ENCODE measurements at regions not wholly inside any gene's neighbourhood (a gene's known extent, or its start where the extent isn't known, plus 50 kb on each side); places are given as distances from the start of the nearest gene placed in this dataset.

DNA sequence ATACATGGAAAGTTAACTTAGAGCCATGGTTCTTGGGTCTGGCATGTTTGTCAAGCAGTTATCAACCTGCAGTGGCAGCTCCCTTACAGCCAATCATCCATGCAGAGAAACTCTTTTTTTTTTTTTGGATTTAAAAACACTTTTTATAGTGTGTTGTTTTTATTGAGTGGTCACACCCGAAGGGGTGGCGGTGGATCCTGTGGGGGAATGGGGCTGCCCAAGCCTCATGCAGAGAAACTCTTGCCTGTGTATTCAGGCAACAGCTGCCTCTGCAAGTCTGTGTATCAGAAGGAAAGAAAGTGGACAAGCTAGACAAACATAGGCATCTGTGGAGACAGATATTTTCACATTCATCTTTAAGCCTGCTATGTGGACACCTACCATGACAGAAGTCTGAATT lies 104.8 kb downstream of the GLUL start:
- no peaks in the 10 kb centered on the region for H3K79me2 ChIP-seq (ENCODE audit: control insufficient read depth, insufficient read depth, low read length)
- peaks cover 9 to 28% of the 10 kb centered on the region in 2 experiments for H3K4me1 ChIP-seq (replicated peaks in 1 of 2; ENCODE audit: control insufficient read depth in 2 of 2, insufficient read depth in 2 of 2, low read length in 2 of 2)
- no peak overlapping the region for H3K4me3 ChIP-seq
- no TSS peak for BruUV-seq (replicated peaks)
- H3K4me2 ChIP-seq (ENCODE audit: insufficient read depth, low read length), result no peak overlapping the region
- no peak overlapping the region for H3K9ac ChIP-seq (ENCODE audit: insufficient read depth in 1 of 2, low read depth in 2 of 2, low read length in 2 of 2)
- H3K36me3 ChIP-seq (ENCODE audit: control insufficient read depth, insufficient read depth, low read length), result no peaks in the 10 kb centered on the region
- H3K9me1 ChIP-seq (ENCODE audit: control insufficient read depth, insufficient read depth, low read length), result no peaks in the 10 kb centered on the region
- no peak overlapping the region for H2AFZ ChIP-seq (ENCODE audit: low read depth, low read length)
- ChIA-PET POLR2A (interaction anchor here (0.7 to 6.2 kb wide), 2 partner anchors 12 to 1487 kb away, joined by 5 to 48 read pairs; no protein-coding TSS in a partner anchor), CTCF (ENCODE audit: low intra/inter-chr PET ratio) (no interaction called here)
- H3K27ac ChIP-seq (ENCODE audit: extremely low read depth, low read depth, low read length), result no peak overlapping the region
- intact Hi-C loops (cut with micrococcal nuclease), result no loop called here
- no peaks in the 10 kb centered on the region for H3K9me3 ChIP-seq (replicated peaks; ENCODE audit: control insufficient read depth, insufficient read depth, low read depth, low read length)
- no peak for ATAC-seq
- TF ChIP-seq ZNF134 (CRISPR knock-in tag; conservative IDR thresholded peaks at IDR 0.05) (no peak), CBX3 (IDR thresholded peaks at IDR 0.05; ENCODE audit: borderline replicate concordance in 1 of 2, low read length in 2 of 2) (no peak), ZNF586 (CRISPR knock-in tag; conservative IDR thresholded peaks at IDR 0.05) (no peak), ZNF41 (CRISPR knock-in tag; conservative IDR thresholded peaks at IDR 0.05) (no peak), SMARCA5 (IDR thresholded peaks at IDR 0.05) (no peak), CBX2 (IDR thresholded peaks at IDR 0.05; ENCODE audit: insufficient read depth, low read length, poor library complexity, severe bottlenecking) (no peak), ZFP36 (IDR thresholded peaks at IDR 0.05; ENCODE audit: low read depth, low read length, partially characterized antibody) (no peak), ZNF76 (CRISPR knock-in tag; IDR thresholded peaks at IDR 0.05; ENCODE audit: borderline replicate concordance) (no peak), SP1 (CRISPR knock-in tag; IDR thresholded peaks at IDR 0.05) (no peak), NCOA1 (IDR thresholded peaks at IDR 0.05; ENCODE audit: low read depth) (no peak), CBX1 (IDR thresholded peaks at IDR 0.05; ENCODE audit: low read depth) (no peak), ATF7 (IDR thresholded peaks at IDR 0.05) (no peak)
- in situ Hi-C loops (cut with MboI), result no loop called here
- no peaks in the 10 kb centered on the region for H3K27me3 ChIP-seq (ENCODE audit: control insufficient read depth in 2 of 2, insufficient read depth in 2 of 2, low read length in 2 of 2)
- 76% methylated on average over 2 of the region's 2 CpGs for WGBS (ENCODE audit: insufficient coverage, low coverage, missing lambda C conversion rate)
- no peak for FAIRE-seq
- DNase-seq (ENCODE audit: extremely low read depth in 1 of 4, low spot score in 3 of 4), result no peak
- no peaks in the 10 kb centered on the region for H4K20me1 ChIP-seq (replicated peaks; ENCODE audit: control insufficient read depth, insufficient read depth, low read length)

Measured in K562 (cell line).